Activated CD8-positive, alpha-beta T cell treated with anti-CD3 and anti-CD28 coated beads, Interleukin-2, amount 10 ng/mL, durations not matched to agents 7 days and 5 days (primary cell): ENCODE measurements at regions not wholly inside any gene's neighbourhood (a gene's known extent, or its start where the extent isn't known, plus 50 kb on each side); places are given as distances from the start of the nearest gene placed in this dataset.

Experiments used
- ATAC-seq: fragments of 150-1000 bp; cut with Tn5 transposase; one replicate; pipeline ENCODE4 v1.10.0; 2021; ENCODE audit warnings: moderate library complexity
- CTCF ChIA-PET: fragments of 350-600 bp; sonication (Branson Sonifier 250); formaldehyde crosslinking; loops from one replicate; lab custom pipeline; 2021; ENCODE audit warnings: antibody characterized with exemption; lab: Charles Lee
- POLR2A ChIA-PET: fragments of 350-600 bp; sonication (Branson Sonifier 250); formaldehyde crosslinking; loops from one replicate; lab custom pipeline; 2021; ENCODE audit warnings: antibody characterized with exemption; lab: Charles Lee
- DNase-seq: peaks from one replicate; pipeline ENCODE4 v3.0.0-alpha.2; 2020
- H3K27ac Mint-ChIP-seq: one replicate; pipeline ENCODE4 v1.8.0; 2021; ENCODE audit warnings: mild to moderate bottlenecking, mixed read lengths
- H3K27me3 Mint-ChIP-seq: one replicate; pipeline ENCODE4 v1.8.0; 2021; ENCODE audit warnings: low read depth, mixed read lengths
- H3K36me3 Mint-ChIP-seq: one replicate; pipeline ENCODE4 v1.8.0; 2021; ENCODE audit warnings: low read depth, mixed read lengths
- H3K4me1 Mint-ChIP-seq: one replicate; pipeline ENCODE4 v1.8.0; 2021; ENCODE audit warnings: low read depth, mixed read lengths
- H3K4me3 Mint-ChIP-seq: one replicate; pipeline ENCODE4 v1.8.0; 2021; ENCODE audit warnings: mild to moderate bottlenecking, mixed read lengths
- H3K9me3 Mint-ChIP-seq: one replicate; pipeline ENCODE4 v1.8.0; 2022; ENCODE audit warnings: mixed read lengths; ENCODE audit not compliant: insufficient read depth

DNA sequence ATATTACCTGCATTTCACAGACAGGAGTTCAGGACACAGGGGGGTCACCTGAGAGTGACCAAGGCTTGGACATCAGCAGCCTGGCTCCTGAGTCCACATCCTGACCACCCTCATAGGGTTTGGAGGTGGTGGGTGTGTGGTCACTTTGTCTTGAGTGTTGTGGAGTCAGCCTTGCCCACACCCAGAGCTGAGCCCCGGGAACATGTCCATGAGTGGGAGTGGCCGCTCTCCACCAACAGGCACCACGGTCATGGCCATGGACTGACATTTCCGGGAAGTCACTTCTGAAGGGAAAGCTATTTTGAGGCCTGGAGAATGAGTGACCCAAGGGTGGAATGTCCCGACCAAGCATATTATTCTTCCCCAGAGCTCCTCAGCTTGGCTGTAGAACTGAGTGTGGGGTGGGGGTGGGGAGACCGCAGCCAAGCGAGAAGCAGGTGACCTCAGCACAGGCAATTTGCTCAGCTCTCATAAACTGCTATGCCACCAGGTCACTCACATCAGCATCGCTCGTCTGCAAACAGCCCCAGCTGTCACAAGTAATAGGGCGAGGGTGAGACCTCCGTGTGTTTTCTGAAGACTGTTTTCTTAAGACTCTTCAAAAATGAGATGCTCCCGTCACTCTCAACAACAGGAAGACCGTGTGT lies 348.6 kb upstream of the CDH4 start:
- DNase-seq (no peak), ATAC-seq (no peak)
- Mint-ChIP-seq H3K4me1 (no peaks in the 10 kb centered on the region), H3K9me3 (no peaks in the 10 kb centered on the region), H3K4me3 (no peak overlapping the region), H3K27me3 (no peaks in the 10 kb centered on the region), H3K36me3 (no peaks in the 10 kb centered on the region), H3K27ac (no peak overlapping the region)
- ChIA-PET CTCF (no interaction called here), POLR2A (no interaction called here)

DNA sequence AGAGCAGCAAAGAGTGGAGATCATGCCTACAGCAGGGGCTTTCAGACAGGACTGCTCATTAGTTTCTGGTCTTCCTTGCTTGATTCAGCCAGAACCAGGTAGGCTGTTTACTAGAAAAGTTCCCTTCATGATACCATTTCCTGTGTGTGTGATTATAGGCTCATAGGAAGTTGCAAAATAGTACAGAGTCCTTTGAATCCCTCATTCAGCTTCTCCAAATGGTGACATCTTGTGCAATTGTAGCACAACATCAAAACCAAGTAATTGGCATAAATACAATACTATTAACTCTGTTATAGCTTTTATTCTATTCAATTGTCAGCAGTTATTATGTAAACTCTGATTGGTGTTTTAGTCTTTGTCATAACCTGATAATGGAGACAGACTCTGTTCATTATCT lies 347.3 kb upstream of the CDH4 start:
- Mint-ChIP-seq H3K36me3 (no peaks in the 10 kb centered on the region), H3K27ac (no peak overlapping the region), H3K4me3 (no peak overlapping the region), H3K4me1 (no peaks in the 10 kb centered on the region), H3K9me3 (no peaks in the 10 kb centered on the region), H3K27me3 (no peaks in the 10 kb centered on the region)
- POLR2A ChIA-PET = no interaction called here
- DNase-seq (no peak), ATAC-seq (no peak)
- CTCF ChIA-PET = no interaction called here

DNA sequence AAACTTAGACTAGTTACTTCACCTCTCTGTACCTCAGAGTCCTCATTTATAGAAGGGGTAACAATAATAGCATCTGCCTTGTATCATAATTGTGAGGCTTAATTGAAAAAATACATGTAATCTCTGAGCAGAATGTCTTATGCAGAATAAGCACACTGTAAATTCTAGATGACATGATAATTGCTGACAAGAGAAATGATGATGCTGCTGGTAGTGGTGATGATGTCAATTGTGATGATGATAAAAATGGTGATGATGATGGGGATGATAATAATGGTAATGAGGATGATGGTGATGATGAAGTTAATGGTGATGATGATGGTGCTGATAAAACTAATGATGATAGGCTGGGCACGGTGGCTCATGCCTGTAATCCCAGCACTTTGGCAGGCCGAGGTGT lies 346.1 kb upstream of the CDH4 start:
- ATAC-seq (no peak), DNase-seq (no peak)
- Mint-ChIP-seq H3K4me3 (no peak overlapping the region), H3K27ac (no peak overlapping the region), H3K4me1 (no peaks in the 10 kb centered on the region), H3K9me3 (no peaks in the 10 kb centered on the region), H3K36me3 (no peaks in the 10 kb centered on the region), H3K27me3 (no peaks in the 10 kb centered on the region)
- ChIA-PET POLR2A (no interaction called here), CTCF (no interaction called here)

DNA sequence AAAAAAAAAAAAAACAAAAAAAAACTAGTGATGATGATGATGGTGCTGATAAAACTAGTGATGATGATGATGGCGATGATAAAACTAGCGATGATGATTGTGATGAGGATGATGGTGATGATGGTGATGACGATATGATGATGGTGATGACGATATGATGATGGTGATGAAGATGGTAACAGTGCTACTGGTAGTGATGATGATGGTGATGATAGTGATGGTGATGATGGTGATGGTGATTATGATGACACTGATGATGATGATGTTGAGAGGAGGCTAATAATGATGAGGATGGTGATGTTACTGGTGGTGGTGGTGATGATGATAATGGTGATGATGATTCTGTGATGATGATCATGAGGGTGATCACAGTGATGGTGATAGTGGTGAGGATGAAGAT lies 345.5 kb upstream of the CDH4 start:
- Mint-ChIP-seq H3K9me3 (no peaks in the 10 kb centered on the region), H3K4me1 (no peaks in the 10 kb centered on the region), H3K36me3 (no peaks in the 10 kb centered on the region), H3K27ac (no peak overlapping the region), H3K4me3 (no peak overlapping the region), H3K27me3 (no peaks in the 10 kb centered on the region)
- POLR2A ChIA-PET = no interaction called here
- DNase-seq (no peak), ATAC-seq (no peak)
- CTCF ChIA-PET = no interaction called here

DNA sequence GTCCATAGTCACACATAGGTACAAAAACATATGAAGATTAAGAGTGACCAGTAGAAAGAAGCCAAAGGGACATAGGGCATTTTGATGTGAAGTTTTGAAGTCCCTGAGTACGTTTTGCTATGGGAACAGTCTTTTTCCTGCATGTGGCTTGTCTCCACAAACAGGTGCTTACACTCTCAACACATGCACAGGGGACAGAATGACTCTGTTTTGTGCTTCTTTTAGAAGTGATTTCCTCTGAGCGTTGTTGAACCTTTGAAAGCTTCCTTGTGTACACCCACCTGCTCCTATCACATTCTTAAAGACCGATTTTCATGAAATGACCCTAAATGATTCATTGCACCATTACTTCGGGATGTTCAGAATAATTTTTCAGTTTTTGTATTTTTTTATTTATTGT lies 338.8 kb upstream of the CDH4 start:
- Mint-ChIP-seq H3K9me3 (no peaks in the 10 kb centered on the region), H3K4me3 (no peak overlapping the region), H3K36me3 (no peaks in the 10 kb centered on the region), H3K27me3 (no peaks in the 10 kb centered on the region), H3K4me1 (no peaks in the 10 kb centered on the region), H3K27ac (no peak overlapping the region)
- no peak for DNase-seq
- POLR2A ChIA-PET = no interaction called here
- no peak for ATAC-seq
- CTCF ChIA-PET = no interaction called here

DNA sequence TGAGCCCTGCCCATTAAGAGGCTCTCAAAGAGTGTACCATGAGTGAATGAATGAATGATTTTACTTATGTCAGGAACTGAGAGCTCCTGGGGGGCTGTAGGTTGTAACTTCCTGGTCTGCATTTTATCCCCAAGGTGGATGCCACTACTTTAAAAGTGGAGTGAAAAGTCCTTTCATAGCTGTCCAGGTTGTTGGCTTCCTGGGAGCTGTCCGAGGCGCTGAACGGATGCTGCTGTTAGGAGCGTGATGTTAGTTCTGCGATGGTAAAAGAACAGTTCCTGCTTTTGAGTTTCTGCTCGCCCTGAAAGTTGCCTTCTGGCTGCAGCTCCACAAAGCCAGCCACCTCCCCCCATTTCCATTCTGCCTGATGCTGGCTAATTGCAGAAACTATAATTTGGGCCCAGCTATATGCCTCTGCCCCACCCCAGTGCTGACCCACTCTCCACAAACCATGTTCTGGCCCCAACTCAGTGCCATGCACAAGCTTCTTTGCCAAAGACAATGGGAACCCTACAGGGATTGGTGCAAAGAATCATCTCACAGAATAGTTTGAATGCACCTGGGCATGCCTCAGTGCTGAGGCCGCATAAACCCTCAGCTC lies 330.9 kb upstream of the CDH4 start:
- no peaks in the 10 kb centered on the region for H3K9me3 Mint-ChIP-seq
- no peak overlapping the region for H3K27ac Mint-ChIP-seq
- no peak overlapping the region for H3K4me3 Mint-ChIP-seq
- H3K27me3 Mint-ChIP-seq = no peaks in the 10 kb centered on the region
- POLR2A ChIA-PET = no interaction called here
- CTCF ChIA-PET = no interaction called here
- DNase-seq = no peak
- no peaks in the 10 kb centered on the region for H3K4me1 Mint-ChIP-seq
- ATAC-seq = no peak
- no peaks in the 10 kb centered on the region for H3K36me3 Mint-ChIP-seq

DNA sequence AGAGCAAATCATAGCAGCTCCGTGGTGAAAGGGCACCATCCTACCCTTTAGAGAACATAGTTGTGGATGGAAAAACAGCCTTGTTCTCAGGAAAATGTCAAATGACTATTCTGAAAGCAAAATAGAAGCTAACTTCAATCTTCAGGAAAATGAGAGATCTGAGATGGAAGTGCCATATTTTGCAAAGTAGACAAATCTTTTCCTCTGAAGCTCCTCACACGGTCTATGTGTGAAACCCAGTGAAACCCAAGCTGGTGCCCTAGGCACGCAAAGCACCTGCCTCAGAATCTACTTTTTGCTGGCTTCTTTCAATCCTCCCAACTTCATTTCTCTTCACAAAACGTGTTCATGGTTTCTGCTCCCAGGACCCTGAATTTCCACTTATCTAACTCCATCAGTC lies 325.2 kb upstream of the CDH4 start:
- Mint-ChIP-seq H3K27me3 (no peaks in the 10 kb centered on the region), H3K4me1 (no peaks in the 10 kb centered on the region), H3K9me3 (no peaks in the 10 kb centered on the region), H3K36me3 (no peaks in the 10 kb centered on the region), H3K27ac (no peak overlapping the region), H3K4me3 (no peak overlapping the region)
- ChIA-PET POLR2A (no interaction called here), CTCF (no interaction called here)
- no peak for DNase-seq
- no peak for ATAC-seq

DNA sequence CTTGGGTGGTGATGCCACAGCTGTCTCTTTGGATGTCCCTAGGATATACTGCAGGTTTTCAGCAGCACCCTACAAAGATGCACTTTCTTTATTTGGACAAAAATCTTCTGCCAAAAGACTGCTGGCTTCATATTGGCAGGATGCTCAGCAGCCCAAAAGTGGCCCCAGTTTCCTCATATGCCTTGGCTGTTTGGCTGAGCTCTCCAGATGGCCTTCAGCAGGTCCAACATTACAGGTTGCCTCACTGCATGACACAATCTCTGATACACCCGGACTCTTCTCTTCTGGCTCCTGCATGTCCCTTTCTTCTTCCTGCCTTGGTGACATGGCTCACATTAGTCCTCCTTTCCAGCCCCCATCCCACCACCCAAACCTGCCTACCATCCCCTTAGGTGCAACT lies 323.7 kb upstream of the CDH4 start:
- CTCF ChIA-PET = no interaction called here
- Mint-ChIP-seq H3K9me3 (no peaks in the 10 kb centered on the region), H3K4me3 (no peak overlapping the region), H3K36me3 (no peaks in the 10 kb centered on the region), H3K4me1 (no peaks in the 10 kb centered on the region), H3K27me3 (no peaks in the 10 kb centered on the region), H3K27ac (no peak overlapping the region)
- POLR2A ChIA-PET = no interaction called here
- DNase-seq (no peak), ATAC-seq (no peak)

DNA sequence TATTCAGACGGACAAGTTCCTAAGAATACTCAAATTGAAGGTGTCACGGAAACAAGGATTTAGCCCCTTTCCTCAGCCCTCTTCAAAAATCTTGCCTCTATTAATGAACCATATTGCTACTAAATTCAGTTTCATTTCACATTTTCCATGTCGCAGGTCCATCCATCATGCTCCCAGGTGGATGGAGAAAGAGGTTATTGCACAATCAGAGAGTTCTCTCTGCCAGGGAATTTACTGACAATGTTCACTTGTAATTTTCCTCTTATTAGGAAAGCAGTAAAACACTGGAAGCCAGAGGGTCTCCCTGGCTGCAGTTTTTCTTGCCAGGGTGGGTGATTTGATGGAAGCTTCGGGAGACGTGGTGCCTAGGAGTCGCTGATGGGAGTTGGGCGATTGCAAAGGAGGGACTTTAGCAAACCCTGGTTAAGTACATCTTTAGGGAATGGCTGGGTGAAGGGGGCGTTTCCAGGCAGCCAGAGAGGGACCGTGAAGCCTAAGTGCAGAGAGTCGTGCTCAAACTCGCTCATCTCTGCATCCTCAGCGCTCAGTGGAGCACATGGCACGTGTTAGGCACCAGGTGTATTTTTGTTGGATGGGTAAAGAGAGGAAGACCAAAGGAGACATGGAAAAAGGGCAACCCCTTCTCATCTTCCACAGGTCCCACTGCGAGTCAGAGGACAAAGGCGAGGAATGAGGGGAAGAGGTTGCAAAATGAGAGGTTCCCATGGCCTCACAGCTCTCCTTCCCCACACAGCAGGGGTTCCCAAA lies 321.9 kb upstream of the CDH4 start:
- Mint-ChIP-seq H3K27ac (no peak overlapping the region), H3K4me3 (no peak overlapping the region), H3K36me3 (no peaks in the 10 kb centered on the region), H3K27me3 (no peaks in the 10 kb centered on the region), H3K4me1 (no peaks in the 10 kb centered on the region), H3K9me3 (no peaks in the 10 kb centered on the region)
- ATAC-seq (no peak), DNase-seq (no peak)
- CTCF ChIA-PET = no interaction called here
- POLR2A ChIA-PET = no interaction called here

DNA sequence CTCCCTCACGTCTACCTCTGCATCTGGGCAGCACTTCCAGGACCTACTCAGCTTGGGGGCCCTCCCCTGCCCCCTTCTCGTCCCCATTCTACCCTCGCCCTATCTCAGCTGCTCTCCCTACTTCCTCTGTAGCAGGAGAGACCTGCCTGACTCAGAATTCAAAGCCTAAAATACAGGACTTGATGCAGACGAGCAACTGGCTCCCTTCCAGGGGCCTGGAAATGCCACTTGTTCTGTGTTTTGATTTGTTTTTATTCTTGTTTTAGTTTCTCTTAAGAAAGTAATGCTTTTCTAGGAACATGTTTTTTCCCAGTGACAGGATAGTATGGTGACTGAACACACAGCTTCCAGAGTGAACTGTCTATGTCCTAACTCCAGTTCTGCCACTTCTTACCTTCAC lies 320.4 kb upstream of the CDH4 start:
- no peak overlapping the region for H3K27ac Mint-ChIP-seq
- POLR2A ChIA-PET = no interaction called here
- CTCF ChIA-PET = no interaction called here
- H3K27me3 Mint-ChIP-seq = no peaks in the 10 kb centered on the region
- H3K4me1 Mint-ChIP-seq = no peaks in the 10 kb centered on the region
- H3K9me3 Mint-ChIP-seq = no peaks in the 10 kb centered on the region
- DNase-seq (no peak), ATAC-seq (no peak)
- no peaks in the 10 kb centered on the region for H3K36me3 Mint-ChIP-seq
- H3K4me3 Mint-ChIP-seq = no peak overlapping the region

DNA sequence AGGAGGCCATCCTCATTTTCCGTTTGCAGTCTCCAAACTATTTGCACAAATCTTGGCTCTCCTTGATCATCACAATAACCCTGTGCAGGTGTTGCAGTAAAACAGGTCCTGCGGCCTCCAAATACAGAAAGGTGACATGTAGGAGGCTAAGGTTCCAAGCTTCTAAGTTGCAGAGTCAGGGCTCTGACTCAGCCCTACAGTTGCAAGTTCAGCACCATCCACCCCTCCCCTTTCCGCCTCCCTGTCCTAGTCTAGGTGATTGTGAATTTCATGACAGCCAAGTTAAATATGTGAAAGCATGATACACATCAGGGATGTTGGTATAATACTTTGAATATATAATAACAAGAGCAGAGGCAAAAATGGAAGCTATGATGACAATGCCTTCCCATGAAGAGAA lies 317.3 kb upstream of the CDH4 start:
- POLR2A ChIA-PET = no interaction called here
- Mint-ChIP-seq H3K4me1 (no peaks in the 10 kb centered on the region), H3K27me3 (no peaks in the 10 kb centered on the region), H3K4me3 (no peak overlapping the region), H3K36me3 (no peaks in the 10 kb centered on the region), H3K27ac (no peak overlapping the region), H3K9me3 (no peaks in the 10 kb centered on the region)
- CTCF ChIA-PET = no interaction called here
- ATAC-seq (no peak), DNase-seq (no peak)

DNA sequence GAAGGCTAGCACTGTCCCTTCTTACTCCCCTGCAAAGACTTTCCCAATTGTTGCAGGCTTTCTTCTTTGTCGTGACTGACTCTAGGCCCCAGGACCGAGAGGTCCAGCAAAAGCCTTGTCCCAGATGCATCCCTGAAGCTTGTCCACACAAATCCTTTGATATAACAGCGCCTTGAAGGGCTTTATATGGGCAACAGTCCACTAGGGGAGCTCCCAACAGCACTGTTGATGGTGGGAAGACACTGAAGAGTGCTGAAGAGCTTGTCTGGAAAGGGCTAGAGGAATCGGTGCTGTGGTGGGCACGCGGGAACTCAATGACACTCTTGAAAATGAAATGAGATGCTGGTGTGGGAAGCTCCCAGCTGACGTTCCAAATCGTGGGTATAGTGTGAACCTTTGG lies 316.1 kb upstream of the CDH4 start:
- CTCF ChIA-PET = no interaction called here
- ATAC-seq (no peak), DNase-seq (no peak)
- no peaks in the 10 kb centered on the region for H3K9me3 Mint-ChIP-seq
- H3K36me3 Mint-ChIP-seq = no peaks in the 10 kb centered on the region
- H3K27ac Mint-ChIP-seq = no peak overlapping the region
- no peaks in the 10 kb centered on the region for H3K4me1 Mint-ChIP-seq
- no peaks in the 10 kb centered on the region for H3K27me3 Mint-ChIP-seq
- no peak overlapping the region for H3K4me3 Mint-ChIP-seq
- POLR2A ChIA-PET = no interaction called here
